Mesenchymal stem cell (in vitro differentiated cells and primary cell): ENCODE measurements at regions not wholly inside any gene's neighbourhood (a gene's known extent, or its start where the extent isn't known, plus 50 kb on each side); places are given as distances from the start of the nearest gene placed in this dataset. TPM values are rescaled to one million over a fixed set of nuclear protein-coding genes. Genes with fewer than 3 reads are reported as not detected.

Experiments used
- DNase-seq: peaks from one replicate; pipeline ENCODE4 v3.0.0-alpha.2; 2013
- H2AFZ ChIP-seq: one replicate; pipeline ENCODE4 v1.6.1; 2013; ENCODE audit warnings: low read depth, mild to moderate bottlenecking, control low read depth, inconsistent platforms, low read length, moderate library complexity
- H2AK5ac ChIP-seq: 2 replicates; pipeline ENCODE4 v1.6.1; 2013; ENCODE audit warnings: low read length, moderate library complexity, mild to moderate bottlenecking, inconsistent platforms; ENCODE audit not compliant: severe bottlenecking
- H2BK120ac ChIP-seq: one replicate; pipeline ENCODE4 v1.6.1; 2013; ENCODE audit warnings: low read depth, mild to moderate bottlenecking, inconsistent platforms, low read length, moderate library complexity
- H2BK12ac ChIP-seq, 2 experiments: one replicate each; pipeline ENCODE4 v1.6.1; 2013; ENCODE audit warnings: inconsistent platforms in 2 of 2, low read length in 2 of 2, mild to moderate bottlenecking in 2 of 2, moderate library complexity in 2 of 2, control low read depth in 1 of 2
- H2BK15ac ChIP-seq: one replicate; pipeline ENCODE4 v1.6.1; 2013; ENCODE audit warnings: mild to moderate bottlenecking, low read depth, inconsistent platforms; ENCODE audit not compliant: poor library complexity, severe bottlenecking
- H2BK5ac ChIP-seq: 2 replicates; pipeline ENCODE4 v1.6.1; 2013; ENCODE audit warnings: low read depth, mild to moderate bottlenecking, low read length, control low read depth, inconsistent platforms; ENCODE audit not compliant: poor library complexity, severe bottlenecking
- H3K14ac ChIP-seq, 2 experiments: one replicate each; pipeline ENCODE4 v1.6.1; 2013; ENCODE audit warnings: inconsistent platforms in 2 of 2, low read length in 2 of 2, control low read depth in 1 of 2, mild to moderate bottlenecking in 1 of 2, moderate library complexity in 1 of 2
- H3K18ac ChIP-seq, 2 experiments: one replicate each; pipeline ENCODE4 v1.6.1; 2013; ENCODE audit warnings: inconsistent platforms in 2 of 2, low read length in 2 of 2, control low read depth in 1 of 2, low read depth in 1 of 2, mild to moderate bottlenecking in 1 of 2
- H3K23ac ChIP-seq, 2 experiments: one replicate each; pipeline ENCODE4 v1.6.1; 2013; ENCODE audit warnings: inconsistent platforms in 2 of 2, low read length in 2 of 2, mild to moderate bottlenecking in 2 of 2, moderate library complexity in 2 of 2, control low read depth in 1 of 2
- H3K27ac ChIP-seq: 2 replicates; pipeline ENCODE4 v1.5.1; 2013; ENCODE audit warnings: mild to moderate bottlenecking, moderate library complexity, low read length, control low read depth, inconsistent platforms; ENCODE audit not compliant: poor library complexity, severe bottlenecking
- H3K27me3 ChIP-seq, 2 experiments: 2 replicates each; pipeline versions ENCODE4 v1.6.1 to v1.7.0; 2013; ENCODE audit warnings: low read length in 2 of 2, mild to moderate bottlenecking in 2 of 2, moderate library complexity in 2 of 2, control low read depth in 1 of 2, inconsistent platforms in 1 of 2; ENCODE audit not compliant: control insufficient read depth in 1 of 2, insufficient read depth in 1 of 2
- H3K36me3 ChIP-seq, 2 experiments: 2 replicates each; pipeline versions ENCODE4 v1.6.1 to v1.7.0; 2013; ENCODE audit warnings: low read length in 2 of 2, control low read depth in 1 of 2, inconsistent platforms in 1 of 2, low read depth in 1 of 2, mild to moderate bottlenecking in 1 of 2; ENCODE audit not compliant: insufficient read depth in 2 of 2, control insufficient read depth in 1 of 2
- H3K4ac ChIP-seq, 2 experiments: one replicate each; pipeline ENCODE4 v1.6.1; 2013; ENCODE audit warnings: inconsistent platforms in 2 of 2, low read length in 2 of 2, mild to moderate bottlenecking in 2 of 2, moderate library complexity in 2 of 2, control low read depth in 1 of 2, low read depth in 1 of 2
- H3K4me1 ChIP-seq: 2 replicates; pipeline ENCODE4 v1.6.1; 2013; ENCODE audit warnings: low read depth, low read length, control low read depth; ENCODE audit not compliant: control insufficient read depth, insufficient read depth
- H3K4me2 ChIP-seq: 2 replicates; pipeline ENCODE4 v1.6.1; 2013; ENCODE audit warnings: low read length, mild to moderate bottlenecking, inconsistent platforms; ENCODE audit not compliant: poor library complexity, severe bottlenecking
- H3K4me3 ChIP-seq, 2 experiments: 2 replicates each; pipeline versions ENCODE4 v1.5.1 to v1.7.0; 2013; ENCODE audit warnings: low read length in 2 of 2, mild to moderate bottlenecking in 2 of 2, control low read depth in 1 of 2, low read depth in 1 of 2; ENCODE audit not compliant: insufficient read depth in 1 of 2
- H3K79me1 ChIP-seq: replicated peaks from 2 replicates; pipeline ENCODE4 v1.6.1; 2013; ENCODE audit warnings: mild to moderate bottlenecking, control low read depth, low read length, inconsistent platforms; ENCODE audit not compliant: poor library complexity, severe bottlenecking
- H3K9ac ChIP-seq: 2 replicates; pipeline ENCODE4 v1.7.0; 2013; ENCODE audit warnings: mild to moderate bottlenecking, low read length, moderate library complexity
- H3K9me3 ChIP-seq: 2 replicates; pipeline ENCODE4 v1.7.0; 2013; ENCODE audit warnings: mild to moderate bottlenecking, low read length; ENCODE audit not compliant: control insufficient read depth
- H4K8ac ChIP-seq: one replicate; pipeline ENCODE4 v1.6.1; 2013; ENCODE audit warnings: inconsistent platforms, mild to moderate bottlenecking, low read length, moderate library complexity
- H4K91ac ChIP-seq: one replicate; pipeline ENCODE4 v1.6.1; 2013; ENCODE audit warnings: mild to moderate bottlenecking, low read length, inconsistent platforms
- WGBS: methylation state at CpG from one replicate; pipeline ENCODE4 v1.1.7; 2013; ENCODE audit warnings: mixed read lengths; 5-methylcytosine and 5-hydroxymethylcytosine counted together
- small RNA-seq: library from polyadenylated mRNA; stranded (forward); fragments of <200 nt; extraction: miRNeasy Mini kit (QIAGEN cat#:217004); gene quantifications from one replicate; pipeline ENCODE3, GENCODE V24; 2013; ENCODE audit warnings: low read depth

DNA sequence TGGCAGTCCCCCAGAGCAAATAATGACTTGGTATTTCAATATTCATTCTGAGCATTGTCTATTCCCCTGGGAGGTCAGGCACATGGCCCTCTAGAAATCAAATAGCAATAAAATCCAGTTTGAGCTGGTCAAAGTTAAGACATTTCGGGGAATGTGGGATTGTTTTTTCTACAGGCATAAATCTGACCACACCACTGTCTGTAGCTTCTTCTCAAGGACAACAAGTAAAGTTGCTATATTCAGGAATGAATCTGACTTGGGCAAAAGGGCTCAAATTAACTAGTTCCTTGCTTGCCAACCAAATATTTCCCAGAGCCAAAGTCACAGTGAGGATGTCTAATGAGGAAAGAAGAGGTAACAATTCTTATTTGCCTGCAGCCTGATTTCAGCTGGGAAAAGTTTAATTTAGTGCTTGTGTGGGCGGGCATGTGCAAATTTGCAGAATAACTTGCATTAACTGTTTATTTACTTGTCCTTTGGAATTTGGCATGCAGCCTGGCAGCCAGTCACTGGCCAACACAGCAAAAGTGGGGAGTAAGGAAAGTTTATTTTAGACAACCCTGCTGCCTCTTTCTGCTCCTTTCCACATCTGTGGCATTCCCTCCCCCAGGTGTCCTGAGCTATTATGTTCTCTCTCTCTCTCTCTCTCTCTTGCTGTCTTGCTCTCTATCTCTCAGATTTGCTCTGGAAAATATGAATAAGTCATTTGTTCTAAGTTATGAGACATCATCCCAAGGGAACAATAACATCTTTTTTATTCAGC lies 51.2 kb upstream of the ARHGAP20 start:
- 30% methylated on average over 2 of the region's 2 CpGs for WGBS
- H3K4me2 ChIP-seq: no peak overlapping the region
- peak overlapping the region; percentile 77 for H3K9ac ChIP-seq
- H3K4ac ChIP-seq: no peak overlapping the region
- H3K18ac ChIP-seq: no peak overlapping the region
- no peaks in the 10 kb centered on the region for H3K9me3 ChIP-seq
- H2BK15ac ChIP-seq: no peak overlapping the region
- no peaks in the 10 kb centered on the region for H3K27me3 ChIP-seq
- H3K4me3 ChIP-seq: peak overlapping the region in 1 of 2 experiments; percentile 25
- no peak overlapping the region for H2BK5ac ChIP-seq
- no peak overlapping the region for H3K27ac ChIP-seq
- peak; percentile 40 for DNase-seq
- H3K36me3 ChIP-seq: no peaks in the 10 kb centered on the region
- no peaks in the 10 kb centered on the region for H3K4me1 ChIP-seq
- H3K23ac ChIP-seq: peak overlapping the region in 1 of 2 experiments; percentile 80
- no peak overlapping the region for H4K91ac ChIP-seq
- no peak overlapping the region for H2AK5ac ChIP-seq
- no peaks in the 10 kb centered on the region for H3K79me1 ChIP-seq
- no peak overlapping the region for H2AFZ ChIP-seq
- H2BK12ac ChIP-seq: no peak overlapping the region
- no peak overlapping the region for H4K8ac ChIP-seq
- H3K14ac ChIP-seq: no peak overlapping the region
- H2BK120ac ChIP-seq: no peak overlapping the region

- H3K14ac ChIP-seq: no peak overlapping the region
- H3K4me3 ChIP-seq: no peak overlapping the region
- H3K9me3 ChIP-seq: no peaks in the 10 kb centered on the region
- H3K27me3 ChIP-seq: no peaks in the 10 kb centered on the region
- H2BK120ac ChIP-seq: no peak overlapping the region
- no peak overlapping the region for H3K23ac ChIP-seq
- H3K27ac ChIP-seq: no peak overlapping the region
- no peak overlapping the region for H3K4me2 ChIP-seq
- no peaks in the 10 kb centered on the region for H3K36me3 ChIP-seq
- H3K79me1 ChIP-seq: no peaks in the 10 kb centered on the region
- WGBS: 79% methylated on average over 2 of the region's 2 CpGs
- H2BK5ac ChIP-seq: no peak overlapping the region
- H2AK5ac ChIP-seq: no peak overlapping the region
- peak overlapping the region; percentile 77 for H3K9ac ChIP-seq
- H2AFZ ChIP-seq: no peak overlapping the region
- H2BK15ac ChIP-seq: no peak overlapping the region
- peak overlapping the region; percentile 32 for H4K91ac ChIP-seq
- peak; percentile 6 for DNase-seq
- H3K4ac ChIP-seq: peak overlapping the region in 1 of 2 experiments; percentile 37
- no peaks in the 10 kb centered on the region for H3K4me1 ChIP-seq
- H3K18ac ChIP-seq: peak overlapping the region in 1 of 2 experiments; percentile 57
- H4K8ac ChIP-seq: peak overlapping the region; percentile 23
- H2BK12ac ChIP-seq: no peak overlapping the region
These were observed 50.4 kb upstream of the ARHGAP20 start for GRCh38 chr11:110762590-110762989.

Small RNA genes lying in the stretch of these regions (small RNA-seq; reads per million reads assigned to genes)
- gene AP002963.1: not detected
- not detected for gene RNA5SP350
